Immature natural killer cell (primary cell): ENCODE measurements at regions not wholly inside any gene's neighbourhood (a gene's known extent, or its start where the extent isn't known, plus 50 kb on each side); places are given as distances from the start of the nearest gene placed in this dataset.
"Not testable (repeated sequence)": the region's sequence is repeated elsewhere in the genome, so short reads cannot be mapped to it uniquely, and the experiment has no call there.

Experiments
- DNase-seq, 3 donors: peaks; one replicate each; pipeline ENCODE4 v3.0.0; 2022; ENCODE audit warnings: mixed read lengths in 1 of 3
- H3K27ac Mint-ChIP-seq, 6 donors: one replicate each; pipeline ENCODE4 v1.8.0; 2020; ENCODE audit warnings: mixed read lengths in 6 of 6, mild to moderate bottlenecking in 5 of 6, inconsistent platforms in 4 of 6, moderate library complexity in 3 of 6
- H3K27me3 Mint-ChIP-seq, 3 donors: one replicate each; pipeline ENCODE4 v1.8.0; 2020 to 2021; ENCODE audit warnings: low read depth in 3 of 3, mild to moderate bottlenecking in 3 of 3, mixed read lengths in 3 of 3, moderate library complexity in 3 of 3, inconsistent platforms in 1 of 3
- H3K36me3 Mint-ChIP-seq, 3 donors: one replicate each; pipeline ENCODE4 v1.8.0; 2020; ENCODE audit warnings: mixed read lengths in 3 of 3, inconsistent platforms in 2 of 3, mild to moderate bottlenecking in 2 of 3
- H3K4me1 Mint-ChIP-seq, 2 donors: one replicate each; pipeline ENCODE4 v1.8.0; 2020; ENCODE audit warnings: inconsistent platforms in 2 of 2, mild to moderate bottlenecking in 2 of 2, mixed read lengths in 2 of 2, moderate library complexity in 1 of 2
- H3K4me3 Mint-ChIP-seq, 5 donors: one replicate each; pipeline ENCODE4 v1.8.0; 2020; ENCODE audit warnings: mild to moderate bottlenecking in 5 of 5, mixed read lengths in 5 of 5, inconsistent platforms in 3 of 5, moderate library complexity in 3 of 5
- H3K9me3 Mint-ChIP-seq, 6 donors: one replicate each; pipeline ENCODE4 v1.8.0; 2020; ENCODE audit warnings: mild to moderate bottlenecking in 6 of 6, mixed read lengths in 6 of 6, inconsistent platforms in 4 of 6, moderate library complexity in 3 of 6

GRCh38 chr16:7278636-7279035 lies 54.0 kb upstream of the RBFOX1 start:
- Mint-ChIP-seq H3K27ac (no peak overlapping the region), H3K36me3 (no peaks in the 10 kb centered on the region), H3K9me3 (peaks cover 0 to 27% (median 2%) of the 10 kb centered on the region in 6 donors), H3K27me3 (peaks cover 0 to 3% (median 2%) of the 10 kb centered on the region in 3 donors), H3K4me3 (no peak overlapping the region), H3K4me1 (no peaks in the 10 kb centered on the region)
- no peak for DNase-seq

GRCh38 chr16:7272567-7273158 lies 60.0 kb upstream of the RBFOX1 start:
- peaks cover 0 to 4% (median 2%) of the 10 kb centered on the region in 3 donors for H3K27me3 Mint-ChIP-seq
- no peak overlapping the region for H3K27ac Mint-ChIP-seq
- no peaks in the 10 kb centered on the region for H3K4me1 Mint-ChIP-seq
- no peak overlapping the region for H3K4me3 Mint-ChIP-seq
- H3K36me3 Mint-ChIP-seq: no peaks in the 10 kb centered on the region
- no peak for DNase-seq
- peaks cover 0 to 10% (median 0%) of the 10 kb centered on the region in 6 donors for H3K9me3 Mint-ChIP-seq

- Mint-ChIP-seq H3K36me3 (no peaks in the 10 kb centered on the region), H3K9me3 (peaks cover 0 to 15% (median 4%) of the 10 kb centered on the region in 6 donors), H3K4me3 (no peak overlapping the region)
Measured at GRCh38 chr16:7271486-7271885, 61.2 kb upstream of the RBFOX1 start.

GRCh38 chr16:7270823-7271222 lies 61.8 kb upstream of the RBFOX1 start:
- peaks cover 1 to 2% (median 1%) of the 10 kb centered on the region in 3 donors for H3K27me3 Mint-ChIP-seq
- no peaks in the 10 kb centered on the region for H3K4me1 Mint-ChIP-seq
- H3K4me3 Mint-ChIP-seq: no peak overlapping the region
- no peak for DNase-seq
- no peak overlapping the region for H3K27ac Mint-ChIP-seq
- H3K36me3 Mint-ChIP-seq: no peaks in the 10 kb centered on the region
- H3K9me3 Mint-ChIP-seq: peaks cover 0 to 18% (median 6%) of the 10 kb centered on the region in 6 donors

More at GRCh38 chr16:7271486-7271885, 61.2 kb upstream of the RBFOX1 start:
- no peak overlapping the region for H3K27ac Mint-ChIP-seq
- H3K4me1 Mint-ChIP-seq: no peaks in the 10 kb centered on the region
- no peak for DNase-seq
- peaks cover 1 to 3% (median 2%) of the 10 kb centered on the region in 3 donors for H3K27me3 Mint-ChIP-seq

- Mint-ChIP-seq H3K27ac (no peak overlapping the region), H3K4me1 (no peaks in the 10 kb centered on the region), H3K9me3 (peaks cover 2 to 19% (median 7%) of the 10 kb centered on the region in 6 donors), H3K27me3 (peaks cover 1 to 2% (median 1%) of the 10 kb centered on the region in 3 donors), H3K4me3 (no peak overlapping the region), H3K36me3 (no peaks in the 10 kb centered on the region)
- DNase-seq: no peak
Measured at GRCh38 chr16:7270006-7270405, 62.6 kb upstream of the RBFOX1 start.

GRCh38 chr16:7268182-7268581 lies 64.5 kb upstream of the RBFOX1 start:
- Mint-ChIP-seq H3K4me3 (no peak overlapping the region), H3K27me3 (peaks cover 1% of the 10 kb centered on the region in 3 donors), H3K9me3 (peaks cover 2 to 26% (median 7%) of the 10 kb centered on the region in 6 donors), H3K4me1 (no peaks in the 10 kb centered on the region), H3K36me3 (no peaks in the 10 kb centered on the region), H3K27ac (no peak overlapping the region)
- DNase-seq: no peak

GRCh38 chr16:7257016-7257415 lies 75.6 kb upstream of the RBFOX1 start:
- H3K36me3 Mint-ChIP-seq: peaks cover 0 to 8% (median 0%) of the 10 kb centered on the region in 3 donors
- H3K27me3 Mint-ChIP-seq: no peaks in the 10 kb centered on the region
- H3K27ac Mint-ChIP-seq: no peak overlapping the region
- peaks cover 0 to 36% (median 2%) of the 10 kb centered on the region in 6 donors for H3K9me3 Mint-ChIP-seq
- no peaks in the 10 kb centered on the region for H3K4me1 Mint-ChIP-seq
- no peak for DNase-seq
- H3K4me3 Mint-ChIP-seq: no peak overlapping the region

GRCh38 chr16:7246578-7246977 lies 86.1 kb upstream of the RBFOX1 start:
- H3K27me3 Mint-ChIP-seq: peaks cover 0 to 3% (median 2%) of the 10 kb centered on the region in 3 donors
- peaks cover 0 to 24% (median 3%) of the 10 kb centered on the region in 6 donors for H3K9me3 Mint-ChIP-seq
- H3K27ac Mint-ChIP-seq: no peak overlapping the region
- no peaks in the 10 kb centered on the region for H3K4me1 Mint-ChIP-seq
- H3K4me3 Mint-ChIP-seq: no peak overlapping the region
- no peaks in the 10 kb centered on the region for H3K36me3 Mint-ChIP-seq
- no peak for DNase-seq

GRCh38 chr16:7239547-7239946 lies 93.1 kb upstream of the RBFOX1 start:
- H3K27me3 Mint-ChIP-seq: no peaks in the 10 kb centered on the region
- H3K27ac Mint-ChIP-seq: no peak overlapping the region
- no peaks in the 10 kb centered on the region for H3K4me1 Mint-ChIP-seq
- H3K9me3 Mint-ChIP-seq: peaks cover 0 to 14% (median 4%) of the 10 kb centered on the region in 6 donors
- DNase-seq: no peak
- no peak overlapping the region for H3K4me3 Mint-ChIP-seq
- H3K36me3 Mint-ChIP-seq: no peaks in the 10 kb centered on the region

GRCh38 chr16:7236824-7237410 lies 95.7 kb upstream of the RBFOX1 start:
- Mint-ChIP-seq H3K36me3 (no peaks in the 10 kb centered on the region), H3K4me1 (no peaks in the 10 kb centered on the region), H3K4me3 (no peak overlapping the region), H3K27me3 (no peaks in the 10 kb centered on the region), H3K9me3 (peaks cover 0 to 15% (median 8%) of the 10 kb centered on the region in 6 donors), H3K27ac (no peak overlapping the region)
- no peak for DNase-seq

GRCh38 chr16:7233975-7234374 lies 98.7 kb upstream of the RBFOX1 start:
- no peak overlapping the region for H3K27ac Mint-ChIP-seq
- no peaks in the 10 kb centered on the region for H3K36me3 Mint-ChIP-seq
- H3K9me3 Mint-ChIP-seq: peaks cover 0 to 32% (median 8%) of the 10 kb centered on the region in 6 donors
- DNase-seq: no peak
- no peaks in the 10 kb centered on the region for H3K27me3 Mint-ChIP-seq
- H3K4me1 Mint-ChIP-seq: no peaks in the 10 kb centered on the region
- no peak overlapping the region for H3K4me3 Mint-ChIP-seq

- Mint-ChIP-seq H3K4me1 (no peaks in the 10 kb centered on the region), H3K27me3 (no peaks in the 10 kb centered on the region), H3K9me3 (peaks cover 0 to 42% (median 10%) of the 10 kb centered on the region in 6 donors), H3K36me3 (no peaks in the 10 kb centered on the region), H3K4me3 (no peak overlapping the region), H3K27ac (no peak overlapping the region)
- DNase-seq: no peak
Measured at GRCh38 chr16:7231762-7232161, 100.9 kb upstream of the RBFOX1 start.

GRCh38 chr16:7229433-7230218 lies 103.0 kb upstream of the RBFOX1 start:
- not testable (repeated sequence) for H3K36me3 Mint-ChIP-seq, DNase-seq, H3K4me3 Mint-ChIP-seq, H3K27me3 Mint-ChIP-seq, H3K27ac Mint-ChIP-seq, H3K4me1 Mint-ChIP-seq
- peaks cover 0 to 53% (median 9%) of the 10 kb centered on the region in 6 donors for H3K9me3 Mint-ChIP-seq

GRCh38 chr16:7227229-7227721 lies 105.4 kb upstream of the RBFOX1 start:
- Mint-ChIP-seq H3K9me3 (peaks cover 0 to 49% (median 4%) of the 10 kb centered on the region in 6 donors), H3K4me3 (no peak overlapping the region), H3K36me3 (no peaks in the 10 kb centered on the region)

More at GRCh38 chr16:7227229-7227721, 105.4 kb upstream of the RBFOX1 start:
- Mint-ChIP-seq H3K27ac (no peak overlapping the region), H3K4me1 (no peaks in the 10 kb centered on the region), H3K27me3 (no peaks in the 10 kb centered on the region)
- DNase-seq: no peak
